ENCODE measurements at regions not wholly inside any gene's neighbourhood (a gene's known extent, or its start where the extent isn't known, plus 50 kb on each side); places are given as distances from the start of the nearest gene placed in this dataset.

- TF ChIP-seq POLR2AphosphoS5 (IDR thresholded peaks at IDR 0.05) (no peak), EP300 (IDR thresholded peaks at IDR 0.05) (no peak)
- DNase-seq (no peak), ATAC-seq (ENCODE audit: low FRiP score in 2 of 2) (no peak)
- no peak overlapping the region for H3K4me3 ChIP-seq
- no peaks in the 10 kb centered on the region for H3K27me3 ChIP-seq
- no peaks in the 10 kb centered on the region for H3K36me3 ChIP-seq
- peaks cover 0 to 1% (median 0%) of the 10 kb centered on the region in 4 donors for H3K9me3 ChIP-seq
- 86 to 97% methylated on average over 5 of the region's 5 CpGs for WGBS, 2 donors
- no peak overlapping the region for H3K27ac ChIP-seq
- no peaks in the 10 kb centered on the region for H3K4me1 ChIP-seq
Measured at GRCh38 chrX:6695717-6696116, 160.8 kb upstream of the VCX3A start.

GRCh38 chrX:6694977-6695376 is 160.1 kb upstream of the VCX3A start:
- TF ChIP-seq CTCF (IDR thresholded peaks at IDR 0.05) (no peak), POLR2AphosphoS5 (IDR thresholded peaks at IDR 0.05) (no peak), POLR2A (IDR thresholded peaks at IDR 0.05) (no peak), EP300 (IDR thresholded peaks at IDR 0.05) (no peak)
- ATAC-seq (ENCODE audit: low FRiP score in 2 of 2), result no peak

GRCh38 chrX:6694221-6694620 is 159.3 kb upstream of the VCX3A start:
- TF ChIP-seq CTCF (IDR thresholded peaks at IDR 0.05) (no peak), POLR2AphosphoS5 (IDR thresholded peaks at IDR 0.05) (no peak), EP300 (IDR thresholded peaks at IDR 0.05) (no peak)
- H3K4me1 ChIP-seq, result no peaks in the 10 kb centered on the region
- H3K27me3 ChIP-seq, result no peaks in the 10 kb centered on the region
- ATAC-seq (ENCODE audit: low FRiP score in 2 of 2), result no peak
- H3K27ac ChIP-seq, result no peak overlapping the region
- peaks cover 0 to 13% (median 0%) of the 10 kb centered on the region in 4 donors for H3K9me3 ChIP-seq
- H3K36me3 ChIP-seq, result no peaks in the 10 kb centered on the region
- no peak overlapping the region for H3K4me3 ChIP-seq
- DNase-seq, result no peak
- 37 to 41% methylated on average over 4 of the region's 4 CpGs for WGBS, 2 donors

More at GRCh38 chrX:6694977-6695376, 160.1 kb upstream of the VCX3A start:
- H3K4me3 ChIP-seq, result no peak overlapping the region
- 53 to 61% methylated on average over 4 of the region's 4 CpGs for WGBS, 2 donors
- no peaks in the 10 kb centered on the region for H3K4me1 ChIP-seq
- H3K27me3 ChIP-seq, result no peaks in the 10 kb centered on the region
- H3K9me3 ChIP-seq, result peaks cover 0 to 7% (median 0%) of the 10 kb centered on the region in 4 donors
- no peak for DNase-seq
- H3K36me3 ChIP-seq, result no peaks in the 10 kb centered on the region
- no peak overlapping the region for H3K27ac ChIP-seq

DNA sequence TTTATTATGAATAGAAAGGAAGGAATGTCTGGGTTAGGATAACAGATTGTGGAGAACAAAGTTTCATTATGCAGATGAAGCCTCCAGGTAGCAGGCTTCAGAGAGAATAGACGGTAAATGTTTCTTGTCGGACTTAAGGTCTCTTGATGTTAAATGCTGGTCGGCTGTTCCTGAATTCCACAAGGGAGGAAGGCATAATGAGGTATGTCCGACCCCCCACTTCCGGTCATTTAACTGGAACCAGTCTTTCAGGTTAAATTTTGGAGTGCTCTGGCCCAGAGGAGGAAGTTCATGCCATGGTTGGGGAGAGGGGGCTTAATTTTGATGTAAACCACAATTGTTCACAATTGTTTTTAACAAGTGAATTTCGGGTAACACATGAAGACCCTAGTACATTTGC is 158.1 kb upstream of the VCX3A start:
- H3K27ac ChIP-seq, result no peak overlapping the region
- no peaks in the 10 kb centered on the region for H3K36me3 ChIP-seq
- H3K4me1 ChIP-seq, result no peaks in the 10 kb centered on the region
- peaks cover 0 to 16% (median 0%) of the 10 kb centered on the region in 4 donors for H3K9me3 ChIP-seq
- TF ChIP-seq POLR2AphosphoS5 (IDR thresholded peaks at IDR 0.05) (no peak), POLR2A (IDR thresholded peaks at IDR 0.05) (no peak), CTCF (IDR thresholded peaks at IDR 0.05) (no peak), EP300 (IDR thresholded peaks at IDR 0.05) (no peak)
- DNase-seq (no peak), ATAC-seq (ENCODE audit: low FRiP score in 2 of 2) (no peak)
- H3K4me3 ChIP-seq, result no peak overlapping the region
- WGBS, 2 donors, result 46 to 49% methylated on average over 6 of the region's 6 CpGs
- H3K27me3 ChIP-seq, result no peaks in the 10 kb centered on the region

DNA sequence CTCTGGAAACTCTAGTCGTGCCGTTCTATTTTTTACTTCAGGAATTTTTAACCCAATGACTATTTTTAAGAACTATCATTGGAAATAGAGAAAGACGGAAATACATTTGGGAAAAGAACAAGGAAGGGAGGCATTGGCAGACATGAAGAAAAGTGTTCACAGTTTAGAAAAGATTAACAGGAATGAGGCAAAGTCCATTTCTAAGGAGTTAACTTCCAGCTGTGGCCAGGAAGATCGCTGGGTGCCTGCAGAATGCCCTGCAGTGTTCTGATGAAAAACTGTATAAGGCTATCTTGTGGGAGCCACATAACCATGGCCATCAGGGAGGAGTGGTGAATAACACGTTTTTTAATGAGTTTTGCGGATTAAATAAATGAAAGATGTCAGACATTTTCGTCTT is 150.6 kb upstream of the VCX3A start:
- DNase-seq, result no peak
- Histone ChIP-seq H3K4me3 (no peak overlapping the region), H3K9me3 (peaks cover 0 to 13% (median 0%) of the 10 kb centered on the region in 4 donors), H3K27me3 (no peaks in the 10 kb centered on the region), H3K4me1 (no peaks in the 10 kb centered on the region), H3K36me3 (no peaks in the 10 kb centered on the region), H3K27ac (no peak overlapping the region)
- 80 to 84% methylated on average over 7 of the region's 7 CpGs for WGBS, 2 donors
- TF ChIP-seq POLR2AphosphoS5 (IDR thresholded peaks at IDR 0.05) (no peak), CTCF (IDR thresholded peaks at IDR 0.05) (no peak), EP300 (IDR thresholded peaks at IDR 0.05) (no peak), POLR2A (IDR thresholded peaks at IDR 0.05) (no peak)
- no peak for ATAC-seq (ENCODE audit: low FRiP score in 2 of 2)
